Fibroblast of lung (primary cell): ENCODE measurements at regions not wholly inside any gene's neighbourhood (a gene's known extent, or its start where the extent isn't known, plus 50 kb on each side); places are given as distances from the start of the nearest gene placed in this dataset.

Experiments
- DNase-seq, 2 donors: peaks; one replicate each; pipeline versions ENCODE4 v3.0.0 to v3.0.0-alpha.2; 2010; ENCODE audit warnings: low read depth in 2 of 2
- H2AFZ ChIP-seq: 2 replicates; pipeline ENCODE4 v1.5.1; 2012; ENCODE audit warnings: low read length, control low read depth, inconsistent platforms
- H3K27ac ChIP-seq: 2 replicates; pipeline ENCODE4 v1.5.1; 2011; ENCODE audit warnings: low read length, control low read depth; ENCODE audit not compliant: insufficient read depth
- H3K27me3 ChIP-seq: 2 replicates; pipeline ENCODE4 v1.5.1; 2011; ENCODE audit warnings: mild to moderate bottlenecking, low read length; ENCODE audit not compliant: control insufficient read depth, insufficient read depth
- H3K36me3 ChIP-seq: 2 replicates; pipeline ENCODE4 v1.5.1; 2011; ENCODE audit warnings: low read length; ENCODE audit not compliant: control insufficient read depth, insufficient read depth
- H3K4me1 ChIP-seq: 2 replicates; pipeline ENCODE4 v1.5.1; 2011; ENCODE audit warnings: low read length; ENCODE audit not compliant: control insufficient read depth, insufficient read depth; ENCODE audit errors: extremely low read depth
- H3K4me2 ChIP-seq: 2 replicates; pipeline ENCODE4 v1.5.1; 2011; ENCODE audit warnings: low read length, control low read depth; ENCODE audit not compliant: insufficient read depth; ENCODE audit errors: extremely low read depth
- H3K4me3 ChIP-seq, 4 experiments: fragments of 200-600 bp in 1 of 4; sonication (generic) in 1 of 4; replicated peaks in 1 of 4; 2 replicates each; pipeline ENCODE4 v1.5.1; 2011 to 2016; ENCODE audit warnings: low read length in 4 of 4, low read depth in 3 of 4, mild to moderate bottlenecking in 3 of 4, control low read depth in 2 of 4, inconsistent platforms in 1 of 4, mixed read lengths in 1 of 4; ENCODE audit not compliant: insufficient read depth in 1 of 4; ENCODE audit errors: control extremely low read depth in 1 of 4
- H3K79me2 ChIP-seq: 2 replicates; pipeline ENCODE4 v1.5.1; 2012; ENCODE audit warnings: mild to moderate bottlenecking, low read length, inconsistent platforms; ENCODE audit not compliant: control insufficient read depth, insufficient read depth
- H3K9ac ChIP-seq: 2 replicates; pipeline ENCODE4 v1.5.1; 2011; ENCODE audit warnings: mild to moderate bottlenecking, low read length, control low read depth; ENCODE audit not compliant: insufficient read depth
- H3K9me3 ChIP-seq: 2 replicates; pipeline ENCODE4 v1.5.1; 2012; ENCODE audit warnings: low read depth, low read length; ENCODE audit not compliant: control insufficient read depth, insufficient read depth
- H4K20me1 ChIP-seq: 2 replicates; pipeline ENCODE4 v1.5.1; 2011; ENCODE audit warnings: low read length; ENCODE audit not compliant: control insufficient read depth, insufficient read depth; ENCODE audit errors: extremely low read depth
- CTCF ChIP-seq, 2 donors: IDR thresholded peaks in 1 of 2; conservative IDR thresholded peaks in 1 of 2; 1 replicate in 1 of 2; 2 replicates in 1 of 2; pipeline ENCODE4 v1.5.1; 2011 to 2012; ENCODE audit warnings: low read length in 2 of 2, control low read depth in 1 of 2, inconsistent platforms in 1 of 2, low read depth in 1 of 2, mild to moderate bottlenecking in 1 of 2
- EZH2 ChIP-seq: IDR thresholded peaks from 2 replicates; pipeline ENCODE4 v1.5.1; 2012; ENCODE audit warnings: low read length, control low read depth, mild to moderate bottlenecking; ENCODE audit errors: missing control alignments

GRCh38 chr3:76760336-76760735, 279.6 kb upstream of the ROBO2 start:
- Histone ChIP-seq H3K36me3 (no peaks in the 10 kb centered on the region), H3K79me2 (no peaks in the 10 kb centered on the region), H3K27ac (no peak overlapping the region), H3K9me3 (no peaks in the 10 kb centered on the region), H3K4me3 (no peak overlapping the region), H3K4me1 (no peaks in the 10 kb centered on the region), H3K9ac (no peak overlapping the region), H3K27me3 (no peaks in the 10 kb centered on the region), H3K4me2 (no peak overlapping the region), H4K20me1 (no peaks in the 10 kb centered on the region), H2AFZ (no peak overlapping the region)
- TF ChIP-seq EZH2 (no peak), CTCF (conservative IDR thresholded peaks at IDR 0.05 in 1 of 2, IDR thresholded peaks at IDR 0.05 in 1 of 2; ENCODE audit: low read depth in 1 of 2, low read length in 2 of 2) (no peak)
- no peak for DNase-seq

- Histone ChIP-seq H3K36me3 (no peaks in the 10 kb centered on the region), H3K4me3 (no peak overlapping the region), H3K27ac (no peak overlapping the region), H3K4me2 (no peak overlapping the region), H3K9ac (no peak overlapping the region), H3K9me3 (no peaks in the 10 kb centered on the region), H3K27me3 (no peaks in the 10 kb centered on the region), H3K4me1 (no peaks in the 10 kb centered on the region), H2AFZ (no peak overlapping the region), H3K79me2 (no peaks in the 10 kb centered on the region), H4K20me1 (no peaks in the 10 kb centered on the region)
- TF ChIP-seq EZH2 (no peak), CTCF (conservative IDR thresholded peaks at IDR 0.05 in 1 of 2, IDR thresholded peaks at IDR 0.05 in 1 of 2; ENCODE audit: low read depth in 1 of 2, low read length in 2 of 2) (no peak)
- no peak for DNase-seq
These were observed 274.4 kb upstream of the ROBO2 start for GRCh38 chr3:76765511-76765910.

- no peaks in the 10 kb centered on the region for H3K36me3 ChIP-seq
- H3K79me2 ChIP-seq: no peaks in the 10 kb centered on the region
- no peak overlapping the region for H2AFZ ChIP-seq
- TF ChIP-seq CTCF (conservative IDR thresholded peaks at IDR 0.05 in 1 of 2, IDR thresholded peaks at IDR 0.05 in 1 of 2; ENCODE audit: low read depth in 1 of 2, low read length in 2 of 2) (no peak), EZH2 (no peak)
- DNase-seq: no peak
- H3K4me3 ChIP-seq: no peak overlapping the region
- H3K4me2 ChIP-seq: no peak overlapping the region
- no peaks in the 10 kb centered on the region for H3K4me1 ChIP-seq
- H3K27ac ChIP-seq: no peak overlapping the region
- H3K27me3 ChIP-seq: no peaks in the 10 kb centered on the region
- no peaks in the 10 kb centered on the region for H3K9me3 ChIP-seq
- no peak overlapping the region for H3K9ac ChIP-seq
- no peaks in the 10 kb centered on the region for H4K20me1 ChIP-seq
These were observed 271.0 kb upstream of the ROBO2 start for GRCh38 chr3:76768912-76769311.
